ENCODE measurements at regions not wholly inside any gene's neighbourhood (a gene's known extent, or its start where the extent isn't known, plus 50 kb on each side); places are given as distances from the start of the nearest gene placed in this dataset.

DNA sequence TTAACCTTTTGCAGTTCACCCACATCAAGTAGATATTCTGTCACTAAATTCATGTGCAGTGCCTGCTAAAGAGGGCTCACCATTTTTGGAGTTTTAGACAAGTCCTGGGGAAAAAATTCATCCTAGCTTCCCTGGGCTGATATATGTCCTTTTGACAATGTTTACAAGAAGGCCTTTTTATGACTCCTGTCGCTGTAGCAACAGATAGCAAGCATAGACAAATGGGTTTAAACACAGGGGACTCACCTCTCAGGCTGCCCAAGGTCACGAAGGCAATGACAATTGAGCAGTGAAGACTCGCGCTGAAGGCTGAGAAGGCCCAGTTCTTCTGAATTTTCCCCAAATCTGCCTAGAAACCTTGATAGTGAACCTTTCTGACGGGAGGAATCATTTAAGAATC, 150.7 kb upstream of the CPM start:
- Histone ChIP-seq H3K4me3 (ENCODE audit: low read length) (no peak overlapping the region), H4K20me1 (ENCODE audit: insufficient read depth) (no peaks in the 10 kb centered on the region), H3K9me2 (ENCODE audit: insufficient read depth, low read length) (no peaks in the 10 kb centered on the region), H3K4me2 (ENCODE audit: low read length) (no peak overlapping the region), H3K9ac (ENCODE audit: low read length) (no peak overlapping the region), H3K9me3 (ENCODE audit: low read length) (no peaks in the 10 kb centered on the region), H3K27ac (ENCODE audit: low read length) (no peak overlapping the region), H3F3A (ENCODE audit: insufficient read depth, low read length, poor library complexity, severe bottlenecking) (no peaks in the 10 kb centered on the region), H3K79me2 (replicated peaks; ENCODE audit: insufficient read depth, low read length) (no peaks in the 10 kb centered on the region), H3K27me3 (ENCODE audit: insufficient read depth, low read depth, low read length) (no peaks in the 10 kb centered on the region), H2AFZ (ENCODE audit: low read depth, low read length) (no peak overlapping the region), H3K36me3 (ENCODE audit: insufficient read depth, low read length) (no peaks in the 10 kb centered on the region)
- TF ChIP-seq POLR2AphosphoS5 (IDR thresholded peaks at IDR 0.05) = no peak
- TF ChIP-seq SMC3 (conservative IDR thresholded peaks at IDR 0.05; ENCODE audit: poor library complexity) = no peak
- no peak for TF ChIP-seq MXI1 (conservative IDR thresholded peaks at IDR 0.05; ENCODE audit: poor library complexity, severe bottlenecking)

DNA sequence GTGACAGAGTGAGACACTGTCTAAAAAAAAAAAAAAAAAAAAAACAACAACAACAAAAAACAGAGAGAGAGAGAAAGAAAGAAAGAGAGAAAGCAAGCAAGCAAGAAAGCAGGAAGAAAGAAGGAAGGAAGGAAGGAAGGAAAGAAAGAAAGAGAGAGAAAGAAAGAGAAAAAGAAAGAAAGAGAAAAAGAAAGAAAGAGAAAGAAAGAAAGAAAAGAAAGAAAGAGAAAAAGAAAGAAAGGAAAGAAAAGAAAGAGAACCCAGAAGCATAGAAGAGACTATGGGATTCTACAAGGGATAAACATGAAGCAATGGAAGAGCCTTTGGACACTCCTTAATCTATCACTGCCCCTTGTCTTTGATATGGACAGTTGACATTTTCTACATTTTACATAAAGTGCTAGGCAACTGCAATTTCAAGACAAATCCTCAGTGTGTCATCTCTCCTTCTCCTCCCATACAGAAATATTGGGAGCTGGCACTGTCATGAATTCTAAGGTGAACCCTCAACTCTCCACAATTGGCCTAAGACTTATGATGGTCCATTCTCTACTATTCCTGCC, 151.9 kb upstream of the CPM start:
- no peaks in the 10 kb centered on the region for H3K79me2 ChIP-seq (replicated peaks; ENCODE audit: insufficient read depth, low read length)
- no peak overlapping the region for H3K9ac ChIP-seq (ENCODE audit: low read length)
- no peak overlapping the region for H3K4me2 ChIP-seq (ENCODE audit: low read length)
- no peak overlapping the region for H3K4me3 ChIP-seq (ENCODE audit: low read length)
- no peaks in the 10 kb centered on the region for H3K9me2 ChIP-seq (ENCODE audit: insufficient read depth, low read length)
- no peaks in the 10 kb centered on the region for H3K36me3 ChIP-seq (ENCODE audit: insufficient read depth, low read length)
- no peak overlapping the region for H3K27ac ChIP-seq (ENCODE audit: low read length)
- no peaks in the 10 kb centered on the region for H3K27me3 ChIP-seq (ENCODE audit: insufficient read depth, low read depth, low read length)
- H3F3A ChIP-seq (ENCODE audit: insufficient read depth, low read length, poor library complexity, severe bottlenecking) = no peaks in the 10 kb centered on the region
- H4K20me1 ChIP-seq (ENCODE audit: insufficient read depth) = no peaks in the 10 kb centered on the region
- TF ChIP-seq RAD21 (conservative IDR thresholded peaks at IDR 0.05) (no peak), SMC3 (conservative IDR thresholded peaks at IDR 0.05; ENCODE audit: poor library complexity) (no peak), TAF1 (IDR thresholded peaks at IDR 0.05; ENCODE audit: low read depth) (no peak), POLR2AphosphoS5 (IDR thresholded peaks at IDR 0.05) (no peak), EZH2 (IDR thresholded peaks at IDR 0.05; ENCODE audit: borderline replicate concordance, insufficient read depth, low read length, poor library complexity, severe bottlenecking) (no peak)
- TF ChIP-seq, protein P1, sequence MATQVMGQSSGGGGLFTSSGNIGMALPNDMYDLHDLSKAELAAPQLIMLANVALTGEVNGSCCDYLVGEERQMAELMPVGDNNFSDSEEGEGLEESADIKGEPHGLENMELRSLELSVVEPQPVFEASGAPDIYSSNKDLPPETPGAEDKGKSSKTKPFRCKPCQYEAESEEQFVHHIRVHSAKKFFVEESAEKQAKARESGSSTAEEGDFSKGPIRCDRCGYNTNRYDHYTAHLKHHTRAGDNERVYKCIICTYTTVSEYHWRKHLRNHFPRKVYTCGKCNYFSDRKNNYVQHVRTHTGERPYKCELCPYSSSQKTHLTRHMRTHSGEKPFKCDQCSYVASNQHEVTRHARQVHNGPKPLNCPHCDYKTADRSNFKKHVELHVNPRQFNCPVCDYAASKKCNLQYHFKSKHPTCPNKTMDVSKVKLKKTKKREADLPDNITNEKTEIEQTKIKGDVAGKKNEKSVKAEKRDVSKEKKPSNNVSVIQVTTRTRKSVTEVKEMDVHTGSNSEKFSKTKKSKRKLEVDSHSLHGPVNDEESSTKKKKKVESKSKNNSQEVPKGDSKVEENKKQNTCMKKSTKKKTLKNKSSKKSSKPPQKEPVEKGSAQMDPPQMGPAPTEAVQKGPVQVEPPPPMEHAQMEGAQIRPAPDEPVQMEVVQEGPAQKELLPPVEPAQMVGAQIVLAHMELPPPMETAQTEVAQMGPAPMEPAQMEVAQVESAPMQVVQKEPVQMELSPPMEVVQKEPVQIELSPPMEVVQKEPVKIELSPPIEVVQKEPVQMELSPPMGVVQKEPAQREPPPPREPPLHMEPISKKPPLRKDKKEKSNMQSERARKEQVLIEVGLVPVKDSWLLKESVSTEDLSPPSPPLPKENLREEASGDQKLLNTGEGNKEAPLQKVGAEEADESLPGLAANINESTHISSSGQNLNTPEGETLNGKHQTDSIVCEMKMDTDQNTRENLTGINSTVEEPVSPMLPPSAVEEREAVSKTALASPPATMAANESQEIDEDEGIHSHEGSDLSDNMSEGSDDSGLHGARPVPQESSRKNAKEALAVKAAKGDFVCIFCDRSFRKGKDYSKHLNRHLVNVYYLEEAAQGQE (IDR thresholded peaks at IDR 0.05; ENCODE audit: borderline replicate concordance) = no peak
- no peak overlapping the region for H2AFZ ChIP-seq (ENCODE audit: low read depth, low read length)
- no peaks in the 10 kb centered on the region for H3K9me3 ChIP-seq (ENCODE audit: low read length)

DNA sequence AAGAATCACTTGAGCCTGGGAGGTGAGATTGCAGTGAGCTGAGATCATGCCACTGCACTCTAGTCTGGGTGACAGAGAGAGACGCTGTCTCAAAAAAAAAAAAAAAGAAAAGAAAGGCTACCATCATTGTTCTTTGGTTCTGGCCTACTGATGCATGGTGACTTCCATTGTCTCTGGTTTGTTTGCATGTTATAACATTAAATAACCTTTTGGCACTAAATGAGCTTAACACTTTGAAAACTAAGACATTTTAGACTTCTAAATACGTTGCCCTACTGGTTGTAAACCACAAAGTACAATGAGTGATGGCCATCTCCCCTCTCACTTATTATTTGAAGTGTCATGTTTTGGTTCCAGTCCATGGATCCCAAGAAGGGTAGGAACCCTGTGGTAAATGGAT, 152.9 kb upstream of the CPM start:
- H3F3A ChIP-seq (ENCODE audit: insufficient read depth, low read length, poor library complexity, severe bottlenecking) = no peaks in the 10 kb centered on the region
- no peak overlapping the region for H2AFZ ChIP-seq (ENCODE audit: low read depth, low read length)
- H3K79me2 ChIP-seq (replicated peaks; ENCODE audit: insufficient read depth, low read length) = no peaks in the 10 kb centered on the region
- no peaks in the 10 kb centered on the region for H3K9me3 ChIP-seq (ENCODE audit: low read length)
- H3K27me3 ChIP-seq (ENCODE audit: insufficient read depth, low read depth, low read length) = no peaks in the 10 kb centered on the region
- H3K4me3 ChIP-seq (ENCODE audit: low read length) = no peak overlapping the region
- H3K9me2 ChIP-seq (ENCODE audit: insufficient read depth, low read length) = no peaks in the 10 kb centered on the region
- H3K27ac ChIP-seq (ENCODE audit: low read length) = no peak overlapping the region
- H3K36me3 ChIP-seq (ENCODE audit: insufficient read depth, low read length) = no peaks in the 10 kb centered on the region
- H3K9ac ChIP-seq (ENCODE audit: low read length) = no peak overlapping the region
- H3K4me2 ChIP-seq (ENCODE audit: low read length) = no peak overlapping the region
- no peaks in the 10 kb centered on the region for H4K20me1 ChIP-seq (ENCODE audit: insufficient read depth)
- TF ChIP-seq MXI1 (conservative IDR thresholded peaks at IDR 0.05; ENCODE audit: poor library complexity, severe bottlenecking) (no peak), EZH2 (IDR thresholded peaks at IDR 0.05; ENCODE audit: borderline replicate concordance, insufficient read depth, low read length, poor library complexity, severe bottlenecking) (no peak), SMC3 (conservative IDR thresholded peaks at IDR 0.05; ENCODE audit: poor library complexity) (no peak), RAD21 (conservative IDR thresholded peaks at IDR 0.05) (no peak), EP300 (conservative IDR thresholded peaks at IDR 0.05; ENCODE audit: poor library complexity, severe bottlenecking) (no peak), TAF1 (IDR thresholded peaks at IDR 0.05; ENCODE audit: low read depth) (no peak), POLR2AphosphoS5 (IDR thresholded peaks at IDR 0.05) (no peak)
- TF ChIP-seq, protein P1 (IDR thresholded peaks at IDR 0.05; ENCODE audit: borderline replicate concordance) = no peak
- TF ChIP-seq, protein P2, sequence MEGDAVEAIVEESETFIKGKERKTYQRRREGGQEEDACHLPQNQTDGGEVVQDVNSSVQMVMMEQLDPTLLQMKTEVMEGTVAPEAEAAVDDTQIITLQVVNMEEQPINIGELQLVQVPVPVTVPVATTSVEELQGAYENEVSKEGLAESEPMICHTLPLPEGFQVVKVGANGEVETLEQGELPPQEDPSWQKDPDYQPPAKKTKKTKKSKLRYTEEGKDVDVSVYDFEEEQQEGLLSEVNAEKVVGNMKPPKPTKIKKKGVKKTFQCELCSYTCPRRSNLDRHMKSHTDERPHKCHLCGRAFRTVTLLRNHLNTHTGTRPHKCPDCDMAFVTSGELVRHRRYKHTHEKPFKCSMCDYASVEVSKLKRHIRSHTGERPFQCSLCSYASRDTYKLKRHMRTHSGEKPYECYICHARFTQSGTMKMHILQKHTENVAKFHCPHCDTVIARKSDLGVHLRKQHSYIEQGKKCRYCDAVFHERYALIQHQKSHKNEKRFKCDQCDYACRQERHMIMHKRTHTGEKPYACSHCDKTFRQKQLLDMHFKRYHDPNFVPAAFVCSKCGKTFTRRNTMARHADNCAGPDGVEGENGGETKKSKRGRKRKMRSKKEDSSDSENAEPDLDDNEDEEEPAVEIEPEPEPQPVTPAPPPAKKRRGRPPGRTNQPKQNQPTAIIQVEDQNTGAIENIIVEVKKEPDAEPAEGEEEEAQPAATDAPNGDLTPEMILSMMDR (IDR thresholded peaks at IDR 0.05; ENCODE audit: poor library complexity, severe bottlenecking) = no peak

Measured in neural cell (in vitro differentiated cells).